Activated CD4-positive, alpha-beta T cell treated with anti-CD3 and anti-CD28 coated beads, Interleukin-2, amount 10 ng/mL, durations not matched to agents 24 days and 14 days (primary cell): ENCODE measurements at regions not wholly inside any gene's neighbourhood (a gene's known extent, or its start where the extent isn't known, plus 50 kb on each side); places are given as distances from the start of the nearest gene placed in this dataset.

Experiments used
- DNase-seq: peaks from one replicate; pipeline ENCODE4 v3.0.0; 2022
- H3K27ac Mint-ChIP-seq: one replicate; pipeline ENCODE4 v1.8.0; 2022; ENCODE audit warnings: mild to moderate bottlenecking, mixed read lengths
- H3K27me3 Mint-ChIP-seq: one replicate; pipeline ENCODE4 v1.8.0; 2022; ENCODE audit warnings: mixed read lengths
- H3K36me3 Mint-ChIP-seq: one replicate; pipeline ENCODE4 v1.8.0; 2022; ENCODE audit warnings: low read depth, mild to moderate bottlenecking, mixed read lengths
- H3K4me1 Mint-ChIP-seq: one replicate; pipeline ENCODE4 v1.8.0; 2021; ENCODE audit warnings: mixed read lengths
- H3K4me3 Mint-ChIP-seq: one replicate; pipeline ENCODE4 v1.8.0; 2022; ENCODE audit warnings: mild to moderate bottlenecking, moderate library complexity, mixed read lengths
- H3K9me3 Mint-ChIP-seq: one replicate; pipeline ENCODE4 v1.8.0; 2021; ENCODE audit warnings: mixed read lengths
- intact Hi-C: fragments of 100-400 bp; cut with micrococcal nuclease; formaldehyde crosslinking; loops from one replicate; pipeline ENCODE4 v1.15.1; 2023

GRCh38 chr16:51648526-51648925 lies 497.5 kb upstream of the SALL1 start:
- H3K4me3 Mint-ChIP-seq, result no peak overlapping the region
- no peaks in the 10 kb centered on the region for H3K9me3 Mint-ChIP-seq
- no peak overlapping the region for H3K27ac Mint-ChIP-seq
- H3K36me3 Mint-ChIP-seq, result no peaks in the 10 kb centered on the region
- no peak for DNase-seq
- no peaks in the 10 kb centered on the region for H3K4me1 Mint-ChIP-seq
- no peaks in the 10 kb centered on the region for H3K27me3 Mint-ChIP-seq
- intact Hi-C loops, result no loop called here

- no peak for DNase-seq
- Mint-ChIP-seq H3K4me1 (no peaks in the 10 kb centered on the region), H3K4me3 (no peak overlapping the region), H3K27ac (no peak overlapping the region), H3K36me3 (no peaks in the 10 kb centered on the region), H3K9me3 (peaks cover 10% of the 10 kb centered on the region), H3K27me3 (no peaks in the 10 kb centered on the region)
- intact Hi-C loops, result no loop called here
These were observed 490.2 kb upstream of the SALL1 start for GRCh38 chr16:51641191-51641765.

GRCh38 chr16:51640196-51640595 lies 489.1 kb upstream of the SALL1 start:
- Mint-ChIP-seq H3K9me3 (peaks cover 15% of the 10 kb centered on the region), H3K4me3 (no peak overlapping the region), H3K27ac (no peak overlapping the region), H3K4me1 (no peaks in the 10 kb centered on the region), H3K36me3 (no peaks in the 10 kb centered on the region), H3K27me3 (no peaks in the 10 kb centered on the region)
- no peak for DNase-seq
- intact Hi-C loops, result no loop called here

- Mint-ChIP-seq H3K27ac (no peak overlapping the region), H3K4me1 (no peaks in the 10 kb centered on the region), H3K36me3 (no peaks in the 10 kb centered on the region), H3K9me3 (peaks cover 17% of the 10 kb centered on the region), H3K4me3 (no peak overlapping the region), H3K27me3 (no peaks in the 10 kb centered on the region)
- no peak for DNase-seq
- intact Hi-C loops, result no loop called here
These were observed 487.5 kb upstream of the SALL1 start for GRCh38 chr16:51638339-51639135.

GRCh38 chr16:51637770-51638094 lies 486.7 kb upstream of the SALL1 start:
- intact Hi-C loops, result no loop called here
- Mint-ChIP-seq H3K36me3 (no peaks in the 10 kb centered on the region), H3K4me3 (no peak overlapping the region), H3K27me3 (no peaks in the 10 kb centered on the region), H3K9me3 (peaks cover 17% of the 10 kb centered on the region), H3K4me1 (no peaks in the 10 kb centered on the region), H3K27ac (no peak overlapping the region)
- no peak for DNase-seq

GRCh38 chr16:51636920-51637769 lies 486.1 kb upstream of the SALL1 start:
- Mint-ChIP-seq H3K4me1 (no peaks in the 10 kb centered on the region), H3K9me3 (peaks cover 19% of the 10 kb centered on the region), H3K27ac (no peak overlapping the region), H3K27me3 (no peaks in the 10 kb centered on the region), H3K4me3 (no peak overlapping the region), H3K36me3 (no peaks in the 10 kb centered on the region)
- DNase-seq, result no peak
- intact Hi-C loops, result no loop called here

GRCh38 chr16:51635181-51635580 lies 484.1 kb upstream of the SALL1 start:
- intact Hi-C loops, result no loop called here
- Mint-ChIP-seq H3K4me1 (no peaks in the 10 kb centered on the region), H3K27ac (no peak overlapping the region), H3K4me3 (no peak overlapping the region), H3K36me3 (no peaks in the 10 kb centered on the region), H3K27me3 (no peaks in the 10 kb centered on the region), H3K9me3 (peaks cover 19% of the 10 kb centered on the region)
- no peak for DNase-seq

- no peak overlapping the region for H3K27ac Mint-ChIP-seq
- H3K9me3 Mint-ChIP-seq, result peaks cover 8% of the 10 kb centered on the region
- no peaks in the 10 kb centered on the region for H3K36me3 Mint-ChIP-seq
- H3K27me3 Mint-ChIP-seq, result no peaks in the 10 kb centered on the region
- intact Hi-C loops, result no loop called here
- no peak overlapping the region for H3K4me3 Mint-ChIP-seq
- DNase-seq, result no peak
- H3K4me1 Mint-ChIP-seq, result no peaks in the 10 kb centered on the region
These were observed 479.0 kb upstream of the SALL1 start for GRCh38 chr16:51630076-51630475.

- Mint-ChIP-seq H3K36me3 (no peaks in the 10 kb centered on the region), H3K4me3 (no peak overlapping the region), H3K4me1 (no peaks in the 10 kb centered on the region), H3K27me3 (no peaks in the 10 kb centered on the region), H3K9me3 (peaks cover 7% of the 10 kb centered on the region), H3K27ac (no peak overlapping the region)
- DNase-seq, result no peak
- intact Hi-C loops, result no loop called here
These were observed 478.5 kb upstream of the SALL1 start for GRCh38 chr16:51629576-51629975.

GRCh38 chr16:51624080-51624775 lies 473.2 kb upstream of the SALL1 start:
- no peaks in the 10 kb centered on the region for H3K36me3 Mint-ChIP-seq
- intact Hi-C loops, result no loop called here
- no peaks in the 10 kb centered on the region for H3K27me3 Mint-ChIP-seq
- H3K27ac Mint-ChIP-seq, result no peak overlapping the region
- no peaks in the 10 kb centered on the region for H3K4me1 Mint-ChIP-seq
- no peak overlapping the region for H3K4me3 Mint-ChIP-seq
- DNase-seq, result no peak
- H3K9me3 Mint-ChIP-seq, result peaks cover 12% of the 10 kb centered on the region

GRCh38 chr16:51621610-51622009 lies 470.5 kb upstream of the SALL1 start:
- DNase-seq, result no peak
- intact Hi-C loops, result no loop called here
- H3K36me3 Mint-ChIP-seq, result no peaks in the 10 kb centered on the region
- peaks cover 20% of the 10 kb centered on the region for H3K9me3 Mint-ChIP-seq
- H3K27ac Mint-ChIP-seq, result no peak overlapping the region
- no peak overlapping the region for H3K4me3 Mint-ChIP-seq
- no peaks in the 10 kb centered on the region for H3K27me3 Mint-ChIP-seq
- H3K4me1 Mint-ChIP-seq, result no peaks in the 10 kb centered on the region

- Mint-ChIP-seq H3K9me3 (peaks cover 16% of the 10 kb centered on the region), H3K36me3 (no peaks in the 10 kb centered on the region), H3K27me3 (no peaks in the 10 kb centered on the region), H3K4me1 (no peaks in the 10 kb centered on the region), H3K27ac (no peak overlapping the region), H3K4me3 (no peak overlapping the region)
- DNase-seq, result no peak
- intact Hi-C loops, result no loop called here
These were observed 464.1 kb upstream of the SALL1 start for GRCh38 chr16:51615141-51615540.

- DNase-seq, result no peak
- no peaks in the 10 kb centered on the region for H3K36me3 Mint-ChIP-seq
- H3K4me3 Mint-ChIP-seq, result no peak overlapping the region
- H3K9me3 Mint-ChIP-seq, result no peaks in the 10 kb centered on the region
- H3K27me3 Mint-ChIP-seq, result no peaks in the 10 kb centered on the region
- intact Hi-C loops, result no loop called here
- no peaks in the 10 kb centered on the region for H3K4me1 Mint-ChIP-seq
- no peak overlapping the region for H3K27ac Mint-ChIP-seq
These were observed 456.2 kb upstream of the SALL1 start for GRCh38 chr16:51607201-51607651.

GRCh38 chr16:51596247-51596646 lies 445.2 kb upstream of the SALL1 start:
- no peaks in the 10 kb centered on the region for H3K4me1 Mint-ChIP-seq
- no peak overlapping the region for H3K27ac Mint-ChIP-seq
- no peak overlapping the region for H3K4me3 Mint-ChIP-seq
- DNase-seq, result no peak
- peaks cover 9% of the 10 kb centered on the region for H3K9me3 Mint-ChIP-seq
- intact Hi-C loops, result no loop called here
- H3K27me3 Mint-ChIP-seq, result no peaks in the 10 kb centered on the region
- H3K36me3 Mint-ChIP-seq, result no peaks in the 10 kb centered on the region
